Fibroblast of skin of right biceps (primary cell): ENCODE measurements at regions not wholly inside any gene's neighbourhood (a gene's known extent, or its start where the extent isn't known, plus 50 kb on each side); places are given as distances from the start of the nearest gene placed in this dataset.
A peak's percentile ranks its signal among the peaks of the same experiment; 100 is the strongest.
"Not testable (repeated sequence)": the region's sequence is repeated elsewhere in the genome, so short reads cannot be mapped to it uniquely, and the experiment has no call there.

ENCODE experiments used
- DNase-seq: peaks from one replicate; pipeline ENCODE4 v3.0.0-alpha.2; 2013

GRCh38 chr3:14057701-14058100, 67.0 kb downstream of the CHCHD4 start:
- no peak for DNase-seq

GRCh38 chr3:14047841-14048240, 76.8 kb downstream of the CHCHD4 start:
- DNase-seq: no peak

- no peak for DNase-seq
Observed at GRCh38 chr3:14047027-14047426, 77.6 kb downstream of the CHCHD4 start.

GRCh38 chr3:14042680-14043079, 82.0 kb downstream of the CHCHD4 start:
- peak; percentile 25 for DNase-seq

GRCh38 chr3:14039149-14039548, 85.5 kb downstream of the CHCHD4 start:
- no peak for DNase-seq

GRCh38 chr3:14037211-14037610, 87.5 kb downstream of the CHCHD4 start:
- DNase-seq: no peak

- no peak for DNase-seq
Observed at GRCh38 chr3:14033023-14033422, 91.6 kb downstream of the CHCHD4 start.

GRCh38 chr3:14031271-14031670, 93.4 kb downstream of the CHCHD4 start:
- no peak for DNase-seq

GRCh38 chr3:14029390-14029995, 95.2 kb downstream of the CHCHD4 start:
- not testable (repeated sequence) for DNase-seq

GRCh38 chr3:14028122-14028521, 96.5 kb downstream of the CHCHD4 start:
- not testable (repeated sequence) for DNase-seq

GRCh38 chr3:14019459-14019858, 105.2 kb downstream of the CHCHD4 start:
- DNase-seq: no peak

GRCh38 chr3:14016900-14017475, 107.7 kb downstream of the CHCHD4 start:
- DNase-seq: no peak

GRCh38 chr3:14007006-14007405, 117.7 kb downstream of the CHCHD4 start:
- no peak for DNase-seq

GRCh38 chr3:14001136-14001535, 121.3 kb upstream of the WNT7A start:
- DNase-seq: peak; percentile 53

GRCh38 chr3:14000556-14000955, 120.7 kb upstream of the WNT7A start:
- no peak for DNase-seq

GRCh38 chr3:13998831-13999230, 119.0 kb upstream of the WNT7A start:
- DNase-seq: no peak

- not testable (repeated sequence) for DNase-seq
Observed at GRCh38 chr3:13995216-13995615, 115.3 kb upstream of the WNT7A start.

GRCh38 chr3:13988925-13989324, 109.1 kb upstream of the WNT7A start:
- not testable (repeated sequence) for DNase-seq

- DNase-seq: no peak
Observed at GRCh38 chr3:13976469-13976868, 96.6 kb upstream of the WNT7A start.

- DNase-seq: no peak
Observed at GRCh38 chr3:13975686-13976085, 95.8 kb upstream of the WNT7A start.

GRCh38 chr3:13972679-13973379, 93.0 kb upstream of the WNT7A start:
- DNase-seq: no peak

- DNase-seq: no peak
Observed at GRCh38 chr3:13966302-13966701, 86.4 kb upstream of the WNT7A start.

- no peak for DNase-seq
Observed at GRCh38 chr3:13963137-13963886, 83.4 kb upstream of the WNT7A start.
